Activated CD8-positive, alpha-beta memory T cell treated with anti-CD3 and anti-CD28 coated beads, Interleukin-2, amount 10 ng/mL, durations not matched to agents 7 days and 5 days (primary cell): ENCODE measurements at regions not wholly inside any gene's neighbourhood (a gene's known extent, or its start where the extent isn't known, plus 50 kb on each side); places are given as distances from the start of the nearest gene placed in this dataset.

Experiments
- ATAC-seq: fragments of 150-1000 bp; cut with Tn5 transposase; one replicate; pipeline ENCODE4 v1.10.0; 2021; ENCODE audit warnings: moderate library complexity
- CTCF ChIA-PET: fragments of 350-600 bp; sonication (Branson Sonifier 250); formaldehyde crosslinking; loops from one replicate; lab custom pipeline; 2021; ENCODE audit warnings: antibody characterized with exemption; lab: Charles Lee
- DNase-seq: peaks from one replicate; pipeline ENCODE4 v3.0.0-alpha.2; 2020
- H3K27ac Mint-ChIP-seq: one replicate; pipeline ENCODE4 v1.8.0; 2021; ENCODE audit warnings: mild to moderate bottlenecking, mixed read lengths
- H3K27me3 Mint-ChIP-seq: one replicate; pipeline ENCODE4 v1.8.0; 2021; ENCODE audit warnings: mixed read lengths
- H3K36me3 Mint-ChIP-seq: one replicate; pipeline ENCODE4 v1.8.0; 2021; ENCODE audit warnings: mild to moderate bottlenecking, mixed read lengths
- H3K4me1 Mint-ChIP-seq: one replicate; pipeline ENCODE4 v1.8.0; 2021; ENCODE audit warnings: mixed read lengths
- H3K4me3 Mint-ChIP-seq: one replicate; pipeline ENCODE4 v1.8.0; 2021; ENCODE audit warnings: mild to moderate bottlenecking, moderate library complexity, mixed read lengths
- H3K9me3 Mint-ChIP-seq: one replicate; pipeline ENCODE4 v1.8.0; 2022; ENCODE audit warnings: low read depth, mixed read lengths

- H3K4me1 Mint-ChIP-seq, result peaks cover 4% of the 10 kb centered on the region
- CTCF ChIA-PET, result no interaction called here
- no peak for ATAC-seq
- DNase-seq, result no peak
- peaks cover 12% of the 10 kb centered on the region for H3K27me3 Mint-ChIP-seq
- no peak overlapping the region for H3K27ac Mint-ChIP-seq
- H3K9me3 Mint-ChIP-seq, result no peaks in the 10 kb centered on the region
- no peak overlapping the region for H3K4me3 Mint-ChIP-seq
- no peaks in the 10 kb centered on the region for H3K36me3 Mint-ChIP-seq
These were observed 78.2 kb upstream of the SLC44A3 start for GRCh38 chr1:94741996-94742395.

DNA sequence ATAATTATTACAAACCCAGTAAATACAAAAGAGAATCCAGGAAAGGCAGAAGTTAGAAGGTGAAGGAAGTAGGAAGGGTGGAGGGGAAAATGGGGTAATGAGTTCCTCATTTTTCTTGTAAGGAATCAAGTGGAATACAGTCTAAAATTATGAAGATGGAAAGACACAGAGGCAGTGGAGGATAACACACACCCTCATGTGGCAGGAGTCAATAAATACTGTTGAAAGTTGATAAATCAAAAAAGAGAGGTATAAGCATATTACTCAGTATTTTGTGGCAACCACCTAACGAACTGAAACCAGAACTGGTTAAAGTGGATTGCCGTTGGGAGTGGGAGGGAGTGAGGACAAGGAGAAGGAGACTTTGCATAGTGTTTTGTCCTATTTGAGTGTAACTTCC is 78.6 kb upstream of the SLC44A3 start:
- no peak for ATAC-seq
- Mint-ChIP-seq H3K4me3 (no peak overlapping the region), H3K4me1 (peaks cover 4% of the 10 kb centered on the region), H3K27me3 (peaks cover 15% of the 10 kb centered on the region), H3K27ac (no peak overlapping the region), H3K36me3 (no peaks in the 10 kb centered on the region), H3K9me3 (no peaks in the 10 kb centered on the region)
- no peak for DNase-seq
- CTCF ChIA-PET, result no interaction called here

- Mint-ChIP-seq H3K27me3 (peaks cover 15% of the 10 kb centered on the region), H3K27ac (no peak overlapping the region), H3K4me1 (peaks cover 4% of the 10 kb centered on the region), H3K36me3 (no peaks in the 10 kb centered on the region), H3K4me3 (no peak overlapping the region), H3K9me3 (no peaks in the 10 kb centered on the region)
- CTCF ChIA-PET, result interaction anchor here (1.0 kb wide), 1 partner anchor 65 kb away, joined by 3 read pairs; no protein-coding TSS in a partner anchor
- DNase-seq, result no peak
- no peak for ATAC-seq
These were observed 80.6 kb upstream of the SLC44A3 start for GRCh38 chr1:94739521-94740061.

DNA sequence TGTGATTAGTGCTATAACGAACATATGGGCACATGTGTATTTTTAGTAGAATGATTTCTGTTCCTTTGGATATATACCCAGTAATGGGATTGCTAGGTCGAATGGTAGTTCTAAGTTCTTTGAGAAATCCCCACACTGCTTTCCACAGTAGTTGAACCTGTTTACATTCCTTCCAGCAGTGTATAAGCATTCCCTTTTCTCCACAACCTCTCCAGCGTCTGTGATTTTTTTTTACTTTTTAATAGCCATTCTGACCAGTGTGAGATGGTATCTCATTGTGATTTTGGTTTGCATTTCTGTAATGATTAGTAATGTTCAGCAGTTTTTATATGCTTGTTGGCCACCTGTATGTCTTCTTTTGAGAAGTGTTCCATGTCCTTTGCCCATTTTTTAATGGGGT is 81.8 kb upstream of the SLC44A3 start:
- Mint-ChIP-seq H3K27ac (no peak overlapping the region), H3K4me1 (peaks cover 4% of the 10 kb centered on the region), H3K4me3 (no peak overlapping the region), H3K9me3 (no peaks in the 10 kb centered on the region), H3K27me3 (peaks cover 15% of the 10 kb centered on the region), H3K36me3 (no peaks in the 10 kb centered on the region)
- CTCF ChIA-PET, result no interaction called here
- DNase-seq, result no peak
- ATAC-seq, result no peak

- CTCF ChIA-PET, result no interaction called here
- DNase-seq, result no peak
- peaks cover 15% of the 10 kb centered on the region for H3K27me3 Mint-ChIP-seq
These were observed 82.8 kb upstream of the SLC44A3 start for GRCh38 chr1:94737124-94737998.

GRCh38 chr1:94736549-94736948 is 83.6 kb upstream of the SLC44A3 start:
- H3K4me1 Mint-ChIP-seq, result peaks cover 2% of the 10 kb centered on the region
- H3K9me3 Mint-ChIP-seq, result no peaks in the 10 kb centered on the region
- no peak overlapping the region for H3K4me3 Mint-ChIP-seq
- DNase-seq, result no peak
- no peak for ATAC-seq
- H3K27me3 Mint-ChIP-seq, result peaks cover 15% of the 10 kb centered on the region
- no peak overlapping the region for H3K27ac Mint-ChIP-seq
- no peaks in the 10 kb centered on the region for H3K36me3 Mint-ChIP-seq
- CTCF ChIA-PET, result no interaction called here

More at GRCh38 chr1:94737124-94737998, 82.8 kb upstream of the SLC44A3 start:
- Mint-ChIP-seq H3K4me1 (peaks cover 4% of the 10 kb centered on the region), H3K9me3 (no peaks in the 10 kb centered on the region), H3K4me3 (no peak overlapping the region), H3K27ac (no peak overlapping the region), H3K36me3 (no peaks in the 10 kb centered on the region)
- no peak for ATAC-seq

- no peak for ATAC-seq
- no peaks in the 10 kb centered on the region for H3K9me3 Mint-ChIP-seq
- no peak overlapping the region for H3K27ac Mint-ChIP-seq
- DNase-seq, result no peak
- CTCF ChIA-PET, result no interaction called here
- H3K4me1 Mint-ChIP-seq, result no peaks in the 10 kb centered on the region
- peaks cover 15% of the 10 kb centered on the region for H3K27me3 Mint-ChIP-seq
- H3K4me3 Mint-ChIP-seq, result no peak overlapping the region
- no peaks in the 10 kb centered on the region for H3K36me3 Mint-ChIP-seq
These were observed 84.1 kb upstream of the SLC44A3 start for GRCh38 chr1:94736073-94736472.

- H3K27me3 Mint-ChIP-seq, result peaks cover 15% of the 10 kb centered on the region
- H3K4me3 Mint-ChIP-seq, result no peak overlapping the region
- H3K9me3 Mint-ChIP-seq, result no peaks in the 10 kb centered on the region
- no peak overlapping the region for H3K27ac Mint-ChIP-seq
- CTCF ChIA-PET, result no interaction called here
- no peaks in the 10 kb centered on the region for H3K4me1 Mint-ChIP-seq
- DNase-seq, result no peak
- no peaks in the 10 kb centered on the region for H3K36me3 Mint-ChIP-seq
- ATAC-seq, result no peak
These were observed 84.9 kb upstream of the SLC44A3 start for GRCh38 chr1:94734963-94735901.

DNA sequence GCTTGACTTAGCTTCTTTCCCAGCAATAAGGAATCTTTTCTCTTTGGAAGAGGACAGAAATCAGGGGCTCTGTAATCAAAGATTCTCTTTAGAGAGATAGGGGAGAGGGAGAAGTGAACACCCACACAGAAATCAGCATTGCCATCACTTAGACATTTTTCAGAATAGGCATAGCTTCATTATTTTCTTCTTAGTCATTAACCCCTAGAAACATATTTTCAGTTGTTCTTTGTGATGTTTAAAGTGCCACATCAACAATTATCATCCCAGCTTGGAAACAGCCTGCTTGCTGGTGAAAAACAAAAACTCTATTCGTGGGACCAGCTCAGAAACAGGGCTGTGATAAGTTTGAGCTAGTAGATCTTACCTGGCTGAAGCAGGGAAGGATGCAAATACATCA is 88.3 kb upstream of the SLC44A3 start:
- Mint-ChIP-seq H3K9me3 (no peaks in the 10 kb centered on the region), H3K27me3 (peaks cover 2% of the 10 kb centered on the region), H3K4me3 (no peak overlapping the region), H3K27ac (no peak overlapping the region), H3K4me1 (no peaks in the 10 kb centered on the region), H3K36me3 (no peaks in the 10 kb centered on the region)
- ATAC-seq (no peak), DNase-seq (no peak)
- CTCF ChIA-PET, result no interaction called here

DNA sequence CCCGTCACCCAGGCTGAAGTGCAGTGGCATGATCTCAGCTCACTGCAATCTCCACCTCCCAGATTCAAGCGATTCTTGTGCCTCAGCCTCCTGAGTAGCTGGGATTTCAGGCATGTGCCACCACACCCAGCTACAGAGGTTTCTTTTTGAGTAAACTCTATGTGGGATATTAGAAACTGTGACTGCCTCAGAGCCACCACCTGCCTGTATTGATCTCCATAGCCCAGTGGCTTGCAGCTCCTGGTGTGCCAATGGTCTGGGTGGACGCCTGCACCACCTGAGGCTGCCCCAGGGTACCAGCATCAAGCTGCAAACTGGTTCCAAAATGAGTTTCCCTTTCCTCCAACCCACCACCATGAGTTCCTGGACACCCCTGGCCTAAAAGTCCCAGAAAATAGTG is 89.7 kb upstream of the SLC44A3 start:
- Mint-ChIP-seq H3K36me3 (no peaks in the 10 kb centered on the region), H3K9me3 (no peaks in the 10 kb centered on the region), H3K27me3 (peaks cover 3% of the 10 kb centered on the region), H3K4me1 (no peaks in the 10 kb centered on the region), H3K27ac (no peak overlapping the region), H3K4me3 (no peak overlapping the region)
- DNase-seq (no peak), ATAC-seq (no peak)
- CTCF ChIA-PET, result no interaction called here

- CTCF ChIA-PET, result no interaction called here
- H3K4me1 Mint-ChIP-seq, result no peaks in the 10 kb centered on the region
- no peak for DNase-seq
- ATAC-seq, result no peak
- no peak overlapping the region for H3K27ac Mint-ChIP-seq
- no peaks in the 10 kb centered on the region for H3K9me3 Mint-ChIP-seq
- no peak overlapping the region for H3K4me3 Mint-ChIP-seq
- H3K36me3 Mint-ChIP-seq, result no peaks in the 10 kb centered on the region
- peaks cover 3% of the 10 kb centered on the region for H3K27me3 Mint-ChIP-seq
These were observed 90.9 kb upstream of the SLC44A3 start for GRCh38 chr1:94729267-94729666.

DNA sequence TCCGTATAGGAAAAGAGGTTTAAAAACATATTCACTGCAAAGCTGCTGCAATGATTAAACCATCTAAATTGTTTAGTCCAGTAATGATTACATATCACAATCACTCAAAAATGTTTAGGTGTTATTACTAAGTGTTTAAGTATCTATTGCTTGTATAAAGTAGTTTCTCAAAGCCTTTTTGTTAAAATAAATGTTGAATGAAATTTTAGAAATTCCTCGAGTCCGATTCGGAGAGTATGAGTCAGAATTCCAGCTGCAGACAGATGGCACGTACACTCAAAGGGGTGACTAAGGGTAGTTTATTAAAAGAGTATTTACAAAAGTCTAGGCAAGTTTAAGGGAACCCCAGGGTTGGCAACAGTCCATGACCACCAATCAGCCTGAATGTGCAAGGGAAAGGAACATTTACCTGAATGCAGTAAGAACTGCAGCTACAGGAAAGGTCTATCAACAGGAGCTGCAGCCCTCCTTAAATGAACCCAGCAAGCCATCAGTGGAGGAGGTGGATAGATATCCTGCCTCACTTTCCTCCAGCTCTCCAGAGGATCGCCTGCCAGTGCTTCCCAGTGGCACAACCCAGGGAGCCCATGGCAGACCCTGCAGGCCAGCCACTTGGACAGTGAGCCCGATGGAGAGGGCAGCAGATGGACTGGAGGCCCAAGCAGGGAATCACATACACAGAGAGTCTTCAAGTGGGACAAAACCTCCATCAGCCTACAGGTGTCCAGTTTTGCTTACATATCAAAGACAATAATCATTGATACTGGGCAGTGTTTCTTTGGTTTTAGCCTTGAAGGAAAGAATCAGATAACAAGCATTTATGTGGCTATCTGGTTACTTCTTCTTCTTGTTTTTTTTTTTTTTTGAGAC is 92.1 kb upstream of the SLC44A3 start:
- Mint-ChIP-seq H3K4me1 (no peaks in the 10 kb centered on the region), H3K27ac (no peak overlapping the region), H3K27me3 (peaks cover 3% of the 10 kb centered on the region), H3K4me3 (no peak overlapping the region), H3K36me3 (no peaks in the 10 kb centered on the region), H3K9me3 (no peaks in the 10 kb centered on the region)
- ATAC-seq (no peak), DNase-seq (no peak)
- CTCF ChIA-PET, result no interaction called here
